Upper lobe of left lung (tissue), 6 donors: ENCODE measurements at regions not wholly inside any gene's neighbourhood (a gene's known extent, or its start where the extent isn't known, plus 50 kb on each side); places are given as distances from the start of the nearest gene placed in this dataset.

ENCODE experiments used
- ATAC-seq, 2 donors: fragments of 200-7000 bp; cut with Tn5 transposase; one replicate each; pipeline ENCODE4 v1.9.1; 2022; ENCODE audit warnings: mild to moderate bottlenecking in 2 of 2, moderate library complexity in 2 of 2; ENCODE audit not compliant: low FRiP score in 2 of 2
- DNase-seq, 2 donors: peaks; one replicate each; pipeline ENCODE4 v3.0.0-alpha.2; 2019 to 2020
- H3K27ac ChIP-seq, 4 donors: fragments of 200-600 bp; sonication (generic); one replicate each; pipeline ENCODE4 v1.5.1; 2016 to 2019
- H3K27me3 ChIP-seq, 4 donors: fragments of 200-600 bp; sonication (generic); one replicate each; pipeline ENCODE4 v1.5.1; 2017 to 2019
- H3K36me3 ChIP-seq, 4 donors: fragments of 200-600 bp; sonication (generic); one replicate each; pipeline ENCODE4 v1.5.1; 2016 to 2019
- H3K4me1 ChIP-seq, 4 donors: fragments of 200-600 bp; sonication (generic); one replicate each; pipeline ENCODE4 v1.5.1; 2018 to 2019
- H3K4me3 ChIP-seq, 4 donors: fragments of 200-600 bp; sonication (generic); one replicate each; pipeline ENCODE4 v1.5.1; 2017 to 2019; ENCODE audit warnings: mild to moderate bottlenecking in 2 of 4, moderate library complexity in 1 of 4
- H3K9me3 ChIP-seq, 4 donors: fragments of 200-600 bp; sonication (generic); one replicate each; pipeline ENCODE4 v1.5.1; 2018 to 2019
- EP300 ChIP-seq, 4 donors: sonication (generic); formaldehyde crosslinking; IDR thresholded peaks; one replicate each; pipeline ENCODE4 v1.5.1; 2017; ENCODE audit warnings: antibody characterized with exemption in 4 of 4, control low read depth in 2 of 4
- POLR2A ChIP-seq, 4 donors: fragments of 450-650 bp; IDR thresholded peaks; one replicate each; pipeline ENCODE4 v1.5.1; 2016 to 2017; ENCODE audit warnings: antibody characterized with exemption in 4 of 4, mild to moderate bottlenecking in 2 of 4
- POLR2AphosphoS5 ChIP-seq, 2 donors: sonication (generic); formaldehyde crosslinking; IDR thresholded peaks; one replicate each; pipeline ENCODE4 v1.5.1; 2017; ENCODE audit warnings: antibody characterized with exemption in 2 of 2
- WGBS, 2 donors: methylation state at CpG; one replicate each; pipeline ENCODE4 v1.1.5; 2017 to 2018; 5-methylcytosine and 5-hydroxymethylcytosine counted together
- TF ChIP-seq, protein P1 (sequence below), 6 experiments: fragments of 450-650 bp in 4 of 6; fragments of 200-600 bp in 2 of 6; sonication (generic) in 2 of 6; IDR thresholded peaks; one replicate each; pipeline ENCODE4 v1.5.1; 2016 to 2019; ENCODE audit warnings: antibody characterized with exemption in 6 of 6
- donor health status: DM: no; HTN: no; CAD: no; lungs with moderate emphysema.
- donor health status: DM: no; HTN: yes; CAD: no; lungs with severe emphysema.

DNA sequence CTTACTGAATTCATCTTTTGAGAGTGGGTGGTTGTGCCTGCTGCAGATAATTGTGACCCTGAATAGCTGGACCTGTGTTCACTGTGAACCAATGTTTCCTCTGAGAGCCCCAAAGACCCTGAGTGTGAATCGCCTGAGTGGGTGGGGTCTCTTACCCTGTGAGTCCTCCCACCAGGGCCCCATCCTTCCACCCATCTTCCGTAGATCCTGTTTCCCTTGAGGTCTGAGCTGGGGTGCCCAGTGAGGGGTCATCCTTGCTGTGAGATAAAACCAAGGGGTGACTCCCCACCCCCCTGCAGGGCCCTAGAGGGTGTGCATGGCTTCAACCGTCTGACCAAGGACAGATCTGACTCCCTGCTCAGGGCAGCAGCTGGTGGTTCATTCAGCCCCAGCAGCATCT, 78.0 kb upstream of the ZNF479 start:
- no peak for ATAC-seq
- H3K36me3 ChIP-seq, result no peaks in the 10 kb centered on the region
- peaks cover 0 to 39% (median 4%) of the 10 kb centered on the region in 4 donors for H3K9me3 ChIP-seq
- no peak for DNase-seq
- H3K4me1 ChIP-seq, result no peaks in the 10 kb centered on the region
- H3K4me3 ChIP-seq, result no peak overlapping the region
- H3K27me3 ChIP-seq, result no peaks in the 10 kb centered on the region
- WGBS, 2 donors, result 64 to 97% methylated on average over 3 of the region's 3 CpGs
- no peak for TF ChIP-seq POLR2A (IDR thresholded peaks at IDR 0.05)
- no peak for TF ChIP-seq EP300 (IDR thresholded peaks at IDR 0.05)
- TF ChIP-seq POLR2AphosphoS5 (IDR thresholded peaks at IDR 0.05), result no peak
- TF ChIP-seq, protein P1, sequence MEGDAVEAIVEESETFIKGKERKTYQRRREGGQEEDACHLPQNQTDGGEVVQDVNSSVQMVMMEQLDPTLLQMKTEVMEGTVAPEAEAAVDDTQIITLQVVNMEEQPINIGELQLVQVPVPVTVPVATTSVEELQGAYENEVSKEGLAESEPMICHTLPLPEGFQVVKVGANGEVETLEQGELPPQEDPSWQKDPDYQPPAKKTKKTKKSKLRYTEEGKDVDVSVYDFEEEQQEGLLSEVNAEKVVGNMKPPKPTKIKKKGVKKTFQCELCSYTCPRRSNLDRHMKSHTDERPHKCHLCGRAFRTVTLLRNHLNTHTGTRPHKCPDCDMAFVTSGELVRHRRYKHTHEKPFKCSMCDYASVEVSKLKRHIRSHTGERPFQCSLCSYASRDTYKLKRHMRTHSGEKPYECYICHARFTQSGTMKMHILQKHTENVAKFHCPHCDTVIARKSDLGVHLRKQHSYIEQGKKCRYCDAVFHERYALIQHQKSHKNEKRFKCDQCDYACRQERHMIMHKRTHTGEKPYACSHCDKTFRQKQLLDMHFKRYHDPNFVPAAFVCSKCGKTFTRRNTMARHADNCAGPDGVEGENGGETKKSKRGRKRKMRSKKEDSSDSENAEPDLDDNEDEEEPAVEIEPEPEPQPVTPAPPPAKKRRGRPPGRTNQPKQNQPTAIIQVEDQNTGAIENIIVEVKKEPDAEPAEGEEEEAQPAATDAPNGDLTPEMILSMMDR (IDR thresholded peaks at IDR 0.05), result no peak
- no peak overlapping the region for H3K27ac ChIP-seq

DNA sequence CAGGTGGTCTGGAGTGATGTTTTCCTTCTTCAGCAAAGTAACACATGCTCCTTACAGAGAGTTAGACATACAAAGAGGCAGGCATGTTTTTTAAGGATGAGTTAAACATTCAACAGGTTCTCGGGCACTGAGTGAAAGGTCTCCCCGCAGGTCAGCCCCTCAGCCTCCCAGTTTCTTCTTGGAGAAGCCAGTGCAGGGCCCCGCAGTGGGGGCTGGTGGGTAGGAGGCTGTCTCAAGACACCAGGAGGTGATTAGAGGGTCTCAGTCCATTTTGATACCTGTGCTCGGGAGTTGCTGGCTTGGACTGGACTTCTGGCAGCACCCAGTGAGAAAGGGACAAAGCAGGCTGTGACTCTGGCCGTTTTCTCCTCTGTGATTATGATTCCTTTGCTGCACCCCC, 78.6 kb upstream of the ZNF479 start:
- Histone ChIP-seq H3K27ac (no peak overlapping the region), H3K4me3 (no peak overlapping the region), H3K4me1 (no peaks in the 10 kb centered on the region), H3K27me3 (no peaks in the 10 kb centered on the region), H3K36me3 (no peaks in the 10 kb centered on the region), H3K9me3 (peaks cover 0 to 38% (median 2%) of the 10 kb centered on the region in 4 donors)
- TF ChIP-seq, protein P1 (IDR thresholded peaks at IDR 0.05), result no peak
- TF ChIP-seq EP300 (IDR thresholded peaks at IDR 0.05), result no peak
- TF ChIP-seq POLR2AphosphoS5 (IDR thresholded peaks at IDR 0.05), result no peak
- no peak for TF ChIP-seq POLR2A (IDR thresholded peaks at IDR 0.05)
- 71 to 79% methylated on average over 4 of the region's 5 CpGs for WGBS, 2 donors
- no peak for DNase-seq
- ATAC-seq, result no peak

DNA sequence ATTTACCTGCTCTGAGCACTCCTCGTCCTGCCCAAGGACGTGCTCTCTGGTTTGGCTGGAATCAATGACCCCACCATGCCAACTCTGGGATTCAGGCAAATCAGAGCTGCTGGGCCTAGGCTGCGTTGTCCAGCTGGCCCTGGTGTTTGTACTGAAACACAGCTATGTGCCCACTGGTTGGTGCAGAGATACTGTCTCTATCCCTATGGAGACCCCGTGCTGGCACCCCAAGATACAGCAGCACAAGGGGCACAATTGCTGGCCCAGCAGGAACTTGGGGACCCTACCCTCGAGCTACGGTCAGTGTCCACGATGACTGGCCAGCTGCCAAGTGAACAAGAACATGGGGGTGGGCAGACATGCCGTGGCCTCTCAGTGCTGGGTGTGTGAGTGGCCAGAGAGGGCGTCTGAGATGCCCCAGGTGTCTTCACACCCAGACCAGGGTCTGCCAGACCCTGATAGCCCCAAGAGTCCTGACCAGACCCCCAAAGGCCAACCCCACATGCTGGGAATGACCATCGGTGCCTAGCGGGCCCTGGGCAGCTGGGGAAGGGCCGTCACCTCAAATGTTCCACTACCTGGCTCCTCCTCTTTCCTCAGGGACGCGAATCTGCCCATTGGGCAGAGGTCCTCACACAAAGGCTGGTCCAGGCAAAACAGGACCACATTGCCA, 79.3 kb upstream of the ZNF479 start:
- 60 to 67% methylated on average over 9 to 13 of the region's 14 CpGs for WGBS, 2 donors
- Histone ChIP-seq H3K27me3 (no peaks in the 10 kb centered on the region), H3K27ac (no peak overlapping the region), H3K4me1 (no peaks in the 10 kb centered on the region), H3K4me3 (no peak overlapping the region), H3K36me3 (no peaks in the 10 kb centered on the region), H3K9me3 (peaks cover 0 to 33% (median 2%) of the 10 kb centered on the region in 4 donors)
- no peak for TF ChIP-seq POLR2A (IDR thresholded peaks at IDR 0.05)
- TF ChIP-seq, protein P1 (IDR thresholded peaks at IDR 0.05), result no peak
- TF ChIP-seq POLR2AphosphoS5 (IDR thresholded peaks at IDR 0.05), result no peak
- TF ChIP-seq EP300 (IDR thresholded peaks at IDR 0.05), result no peak
- no peak for ATAC-seq
- DNase-seq, result no peak

DNA sequence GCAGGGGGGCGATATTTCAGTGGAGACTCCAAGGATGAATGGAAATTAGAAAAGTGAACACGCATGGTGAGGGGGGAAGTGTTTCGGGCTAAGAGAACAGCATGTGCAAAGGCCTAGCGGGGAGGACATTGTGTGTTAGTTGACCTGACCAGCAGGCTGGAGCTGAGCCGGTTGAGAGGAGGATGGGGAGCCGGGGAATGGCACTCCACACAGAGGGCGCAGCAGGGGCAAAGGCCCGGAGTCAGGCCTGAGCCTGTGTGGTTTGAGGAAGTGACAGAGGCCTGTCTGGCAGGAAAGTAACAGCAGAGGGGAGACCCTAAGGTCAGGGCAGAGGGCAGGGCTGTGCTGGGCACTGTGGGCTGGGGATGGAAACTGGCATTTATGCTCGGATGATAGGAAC, 83.2 kb upstream of the ZNF479 start:
- Histone ChIP-seq H3K4me3 (no peak overlapping the region), H3K27me3 (no peaks in the 10 kb centered on the region), H3K9me3 (peaks cover 0 to 46% (median 9%) of the 10 kb centered on the region in 4 donors), H3K36me3 (no peaks in the 10 kb centered on the region), H3K4me1 (no peaks in the 10 kb centered on the region), H3K27ac (no peak overlapping the region)
- WGBS, 2 donors, result 62 to 85% methylated on average over 9 of the region's 9 CpGs
- TF ChIP-seq POLR2A (IDR thresholded peaks at IDR 0.05) (no peak), EP300 (IDR thresholded peaks at IDR 0.05) (no peak), POLR2AphosphoS5 (IDR thresholded peaks at IDR 0.05) (no peak)
- TF ChIP-seq, protein P1 (IDR thresholded peaks at IDR 0.05), result no peak
- ATAC-seq (no peak), DNase-seq (no peak)

DNA sequence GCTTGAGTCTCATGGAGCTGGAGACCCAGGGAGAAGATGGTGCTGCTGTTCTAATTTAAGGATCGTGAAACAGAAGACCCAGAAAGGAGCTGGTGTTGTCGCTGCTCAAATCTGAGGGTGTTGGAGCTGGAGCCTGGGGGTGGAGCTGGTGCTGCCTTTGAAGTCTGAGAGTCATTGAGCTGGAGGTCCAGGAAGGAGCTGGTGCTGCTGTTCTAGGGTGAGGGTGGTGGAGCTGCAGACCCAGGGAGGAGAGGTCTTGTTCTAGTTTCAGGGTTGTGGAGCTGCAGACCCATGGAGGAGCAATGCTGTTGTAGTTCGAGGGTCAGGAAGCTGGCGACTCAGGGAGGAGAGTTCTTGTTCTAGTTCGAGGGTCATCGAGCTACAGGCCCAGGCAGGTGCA, 84.1 kb upstream of the ZNF479 start:
- Histone ChIP-seq H3K9me3 (peaks cover 0 to 45% (median 12%) of the 10 kb centered on the region in 4 donors), H3K27me3 (no peaks in the 10 kb centered on the region), H3K36me3 (no peaks in the 10 kb centered on the region), H3K27ac (no peak overlapping the region), H3K4me3 (no peak overlapping the region), H3K4me1 (no peaks in the 10 kb centered on the region)
- no peak for TF ChIP-seq POLR2AphosphoS5 (IDR thresholded peaks at IDR 0.05)
- TF ChIP-seq EP300 (IDR thresholded peaks at IDR 0.05), result no peak
- no peak for TF ChIP-seq POLR2A (IDR thresholded peaks at IDR 0.05)
- TF ChIP-seq, protein P1 (IDR thresholded peaks at IDR 0.05), result no peak
- 55 to 76% methylated on average over 6 of the region's 6 CpGs for WGBS, 2 donors
- no peak for DNase-seq
- ATAC-seq, result no peak
